GM23338 (cell line): ENCODE measurements at regions not wholly inside any gene's neighbourhood (a gene's known extent, or its start where the extent isn't known, plus 50 kb on each side); places are given as distances from the start of the nearest gene placed in this dataset.

ENCODE experiments used
- ATAC-seq: fragments of 200-7000 bp; cut with Tn5 transposase; 3 replicates; pipeline ENCODE4 v1.9.1; 2020
- DNase-seq: peaks from one replicate; pipeline ENCODE4 v3.0.0-alpha.2; 2015; ENCODE audit warnings: low spot score
- H2AFZ ChIP-seq: fragments of 200-600 bp; sonication (generic); 2 replicates; pipeline ENCODE4 v1.8.0; 2016; ENCODE audit warnings: antibody characterized with exemption, mild to moderate bottlenecking, moderate library complexity
- H3F3A ChIP-seq: fragments of 200-600 bp; sonication (generic); replicated peaks from 2 replicates; pipeline ENCODE4 v1.8.0; 2017; ENCODE audit warnings: antibody characterized with exemption, mixed run types, low read depth
- H3K27ac ChIP-seq: fragments of 200-600 bp; sonication (generic); 2 replicates; pipeline ENCODE4 v1.6.1; 2016; ENCODE audit warnings: low read depth
- H3K27me3 ChIP-seq: fragments of 200-600 bp; sonication (generic); 2 replicates; pipeline ENCODE4 v1.8.0; 2016; ENCODE audit warnings: mild to moderate bottlenecking, mixed run types, moderate library complexity; ENCODE audit not compliant: insufficient read depth
- H3K36me3 ChIP-seq: fragments of 200-600 bp; sonication (generic); 2 replicates; pipeline ENCODE4 v1.8.0; 2016; ENCODE audit warnings: mild to moderate bottlenecking; ENCODE audit not compliant: insufficient read depth
- H3K4me1 ChIP-seq: fragments of 200-600 bp; sonication (generic); 2 replicates; pipeline ENCODE4 v1.8.0; 2016; ENCODE audit warnings: mild to moderate bottlenecking, moderate library complexity; ENCODE audit not compliant: insufficient read depth
- H3K4me2 ChIP-seq: fragments of 200-600 bp; sonication (generic); 2 replicates; pipeline ENCODE4 v1.7.1; 2017; ENCODE audit warnings: mixed run types
- H3K4me3 ChIP-seq: fragments of 200-600 bp; sonication (generic); 2 replicates; pipeline ENCODE4 v1.6.1; 2016; ENCODE audit warnings: mixed run types
- H3K79me2 ChIP-seq: fragments of 200-600 bp; sonication (generic); replicated peaks from 2 replicates; pipeline ENCODE4 v1.8.0; 2017; ENCODE audit warnings: mild to moderate bottlenecking; ENCODE audit not compliant: insufficient read depth
- H3K9me2 ChIP-seq: fragments of 200-600 bp; sonication (generic); 2 replicates; pipeline ENCODE4 v1.8.0; 2017; ENCODE audit not compliant: insufficient read depth
- H4K20me1 ChIP-seq: fragments of 200-600 bp; sonication (generic); replicated peaks from 2 replicates; pipeline ENCODE4 v1.8.0; 2017; ENCODE audit warnings: mild to moderate bottlenecking; ENCODE audit not compliant: insufficient read depth
- H3K27ac Mint-ChIP-seq: 2 replicates; pipeline ENCODE4 v1.8.0; 2020; ENCODE audit warnings: inconsistent platforms, mild to moderate bottlenecking, moderate library complexity, mixed read lengths
- H3K27me3 Mint-ChIP-seq: 3 replicates; pipeline ENCODE4 v1.8.0; 2022; ENCODE audit warnings: low read depth, mild to moderate bottlenecking, moderate library complexity, mixed read lengths, inconsistent platforms; ENCODE audit not compliant: insufficient read depth, poor library complexity
- H3K36me3 Mint-ChIP-seq: 3 replicates; pipeline ENCODE4 v1.8.0; 2021; ENCODE audit warnings: low read depth, mild to moderate bottlenecking, inconsistent platforms, moderate library complexity, mixed read lengths
- H3K4me1 Mint-ChIP-seq: 3 replicates; pipeline ENCODE4 v1.8.0; 2020; ENCODE audit warnings: mild to moderate bottlenecking, inconsistent platforms, mixed read lengths
- H3K4me3 Mint-ChIP-seq: 3 replicates; pipeline ENCODE4 v1.8.0; 2021; ENCODE audit warnings: moderate library complexity, mild to moderate bottlenecking, inconsistent platforms, mixed read lengths
- H3K9me3 Mint-ChIP-seq: 3 replicates; pipeline ENCODE4 v1.8.0; 2020; ENCODE audit warnings: moderate library complexity, mild to moderate bottlenecking, inconsistent platforms, mixed read lengths
- CREB1 ChIP-seq: fragments of 250-450 bp; sonication (Bioruptor Pico); IDR thresholded peaks from 2 replicates; pipeline ENCODE4 v1.5.0; 2020; ENCODE audit warnings: low read depth, mild to moderate bottlenecking, moderate library complexity
- CTCF ChIP-seq, 2 experiments: fragments of 200-600 bp in 1 of 2; sonication (generic) in 1 of 2; conservative IDR thresholded peaks; 2 replicates each; pipeline versions ENCODE4 v1.5.1 to v1.6.1; 2016 to 2017; ENCODE audit warnings: antibody characterized with exemption in 2 of 2, low read depth in 2 of 2, mild to moderate bottlenecking in 2 of 2, moderate library complexity in 1 of 2
- ETS1 ChIP-seq: IDR thresholded peaks from 2 replicates; pipeline ENCODE4 v1.6.1; 2016; ENCODE audit warnings: antibody characterized with exemption
- EZH2 ChIP-seq: fragments of 200-600 bp; sonication (generic); IDR thresholded peaks from one replicate; pipeline ENCODE4 v1.8.0; 2017; ENCODE audit warnings: antibody characterized with exemption, mild to moderate bottlenecking, low read depth; ENCODE audit not compliant: unreplicated experiment
- EZH2phosphoT487 ChIP-seq: fragments of 200-600 bp; sonication (generic); IDR thresholded peaks from one replicate; pipeline ENCODE4 v1.8.1; 2018; ENCODE audit warnings: antibody characterized with exemption; ENCODE audit not compliant: unreplicated experiment
- JUNB ChIP-seq: IDR thresholded peaks from one replicate; pipeline ENCODE4 v1.6.1; 2016; ENCODE audit warnings: antibody characterized with exemption; ENCODE audit not compliant: unreplicated experiment
- NANOG ChIP-seq: IDR thresholded peaks from 2 replicates; pipeline ENCODE4 v1.6.1; 2016; ENCODE audit warnings: antibody characterized with exemption, borderline replicate concordance
- POLR2AphosphoS5 ChIP-seq: IDR thresholded peaks from 2 replicates; pipeline ENCODE4 v1.6.1; 2016; ENCODE audit warnings: antibody characterized with exemption, low read depth
- REST ChIP-seq: IDR thresholded peaks from one replicate; pipeline ENCODE4 v1.6.1; 2018; ENCODE audit warnings: antibody characterized with exemption; ENCODE audit not compliant: unreplicated experiment
- STAT1 ChIP-seq: IDR thresholded peaks from one replicate; pipeline ENCODE4 v1.6.1; 2016; ENCODE audit warnings: antibody characterized with exemption; ENCODE audit not compliant: unreplicated experiment
- ZNF114 ChIP-seq: fragments of 250-450 bp; sonication (Bioruptor Pico); IDR thresholded peaks from 2 replicates; pipeline ENCODE4 v1.5.0; 2020; ENCODE audit warnings: mild to moderate bottlenecking, moderate library complexity
- ZNF331 ChIP-seq: fragments of 250-450 bp; sonication (Bioruptor Pico); IDR thresholded peaks from 2 replicates; pipeline ENCODE4 v1.5.0; 2020; ENCODE audit warnings: low read depth, mild to moderate bottlenecking, moderate library complexity
- TF ChIP-seq, protein P1 (sequence below): fragments of 250-450 bp; sonication (Bioruptor Pico); IDR thresholded peaks from 2 replicates; pipeline ENCODE4 v1.5.0; 2020; ENCODE audit warnings: mild to moderate bottlenecking, moderate library complexity

DNA sequence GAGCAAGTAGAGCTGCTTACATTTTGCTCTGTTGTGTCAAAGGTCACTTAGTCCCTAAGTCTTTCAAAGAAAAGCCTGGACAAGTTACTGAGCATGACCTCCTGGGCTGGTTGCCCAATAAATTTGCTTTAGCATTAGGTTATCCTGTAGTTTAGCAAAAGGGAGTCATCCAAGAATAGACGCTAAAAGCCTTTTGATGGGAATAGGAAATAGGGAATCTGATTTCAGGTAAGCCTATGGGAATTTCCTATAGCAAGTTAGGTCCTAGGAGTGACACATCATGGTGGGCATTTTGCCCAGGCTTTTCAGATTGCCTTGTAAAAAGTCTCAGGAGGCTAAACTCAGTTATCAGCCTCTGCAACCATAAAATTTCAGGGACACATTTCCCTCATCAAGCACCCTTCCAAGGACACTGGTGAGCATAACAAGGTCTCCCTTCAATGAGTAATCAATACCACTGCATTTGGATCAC is 67.6 kb upstream of the RANBP3L start:
- Histone ChIP-seq H4K20me1 (no peaks in the 10 kb centered on the region), H2AFZ (0 out of 2 replicates have a peak overlapping the region, but pooled peaks have one; percentile 18), H3K4me3 (no peak overlapping the region), H3K4me2 (no peak overlapping the region), H3K36me3 (no peaks in the 10 kb centered on the region), H3K4me1 (no peaks in the 10 kb centered on the region), H3K27ac (no peak overlapping the region), H3K79me2 (no peaks in the 10 kb centered on the region), H3F3A (no peaks in the 10 kb centered on the region), H3K9me2 (no peaks in the 10 kb centered on the region), H3K27me3 (no peaks in the 10 kb centered on the region)
- H3K9me3 Mint-ChIP-seq = no peaks in the 10 kb centered on the region
- no peak for DNase-seq
- no peaks in the 10 kb centered on the region for H3K36me3 Mint-ChIP-seq
- H3K27ac Mint-ChIP-seq = no peak overlapping the region
- no peak for TF ChIP-seq ETS1
- no peak for TF ChIP-seq NANOG
- no peak for TF ChIP-seq STAT1
- TF ChIP-seq CREB1 (CRISPR knock-in tag) = no peak
- TF ChIP-seq POLR2AphosphoS5 = no peak
- TF ChIP-seq ZNF331 (CRISPR knock-in tag) = no peak
- TF ChIP-seq EZH2 = no peak
- TF ChIP-seq, protein P1, sequence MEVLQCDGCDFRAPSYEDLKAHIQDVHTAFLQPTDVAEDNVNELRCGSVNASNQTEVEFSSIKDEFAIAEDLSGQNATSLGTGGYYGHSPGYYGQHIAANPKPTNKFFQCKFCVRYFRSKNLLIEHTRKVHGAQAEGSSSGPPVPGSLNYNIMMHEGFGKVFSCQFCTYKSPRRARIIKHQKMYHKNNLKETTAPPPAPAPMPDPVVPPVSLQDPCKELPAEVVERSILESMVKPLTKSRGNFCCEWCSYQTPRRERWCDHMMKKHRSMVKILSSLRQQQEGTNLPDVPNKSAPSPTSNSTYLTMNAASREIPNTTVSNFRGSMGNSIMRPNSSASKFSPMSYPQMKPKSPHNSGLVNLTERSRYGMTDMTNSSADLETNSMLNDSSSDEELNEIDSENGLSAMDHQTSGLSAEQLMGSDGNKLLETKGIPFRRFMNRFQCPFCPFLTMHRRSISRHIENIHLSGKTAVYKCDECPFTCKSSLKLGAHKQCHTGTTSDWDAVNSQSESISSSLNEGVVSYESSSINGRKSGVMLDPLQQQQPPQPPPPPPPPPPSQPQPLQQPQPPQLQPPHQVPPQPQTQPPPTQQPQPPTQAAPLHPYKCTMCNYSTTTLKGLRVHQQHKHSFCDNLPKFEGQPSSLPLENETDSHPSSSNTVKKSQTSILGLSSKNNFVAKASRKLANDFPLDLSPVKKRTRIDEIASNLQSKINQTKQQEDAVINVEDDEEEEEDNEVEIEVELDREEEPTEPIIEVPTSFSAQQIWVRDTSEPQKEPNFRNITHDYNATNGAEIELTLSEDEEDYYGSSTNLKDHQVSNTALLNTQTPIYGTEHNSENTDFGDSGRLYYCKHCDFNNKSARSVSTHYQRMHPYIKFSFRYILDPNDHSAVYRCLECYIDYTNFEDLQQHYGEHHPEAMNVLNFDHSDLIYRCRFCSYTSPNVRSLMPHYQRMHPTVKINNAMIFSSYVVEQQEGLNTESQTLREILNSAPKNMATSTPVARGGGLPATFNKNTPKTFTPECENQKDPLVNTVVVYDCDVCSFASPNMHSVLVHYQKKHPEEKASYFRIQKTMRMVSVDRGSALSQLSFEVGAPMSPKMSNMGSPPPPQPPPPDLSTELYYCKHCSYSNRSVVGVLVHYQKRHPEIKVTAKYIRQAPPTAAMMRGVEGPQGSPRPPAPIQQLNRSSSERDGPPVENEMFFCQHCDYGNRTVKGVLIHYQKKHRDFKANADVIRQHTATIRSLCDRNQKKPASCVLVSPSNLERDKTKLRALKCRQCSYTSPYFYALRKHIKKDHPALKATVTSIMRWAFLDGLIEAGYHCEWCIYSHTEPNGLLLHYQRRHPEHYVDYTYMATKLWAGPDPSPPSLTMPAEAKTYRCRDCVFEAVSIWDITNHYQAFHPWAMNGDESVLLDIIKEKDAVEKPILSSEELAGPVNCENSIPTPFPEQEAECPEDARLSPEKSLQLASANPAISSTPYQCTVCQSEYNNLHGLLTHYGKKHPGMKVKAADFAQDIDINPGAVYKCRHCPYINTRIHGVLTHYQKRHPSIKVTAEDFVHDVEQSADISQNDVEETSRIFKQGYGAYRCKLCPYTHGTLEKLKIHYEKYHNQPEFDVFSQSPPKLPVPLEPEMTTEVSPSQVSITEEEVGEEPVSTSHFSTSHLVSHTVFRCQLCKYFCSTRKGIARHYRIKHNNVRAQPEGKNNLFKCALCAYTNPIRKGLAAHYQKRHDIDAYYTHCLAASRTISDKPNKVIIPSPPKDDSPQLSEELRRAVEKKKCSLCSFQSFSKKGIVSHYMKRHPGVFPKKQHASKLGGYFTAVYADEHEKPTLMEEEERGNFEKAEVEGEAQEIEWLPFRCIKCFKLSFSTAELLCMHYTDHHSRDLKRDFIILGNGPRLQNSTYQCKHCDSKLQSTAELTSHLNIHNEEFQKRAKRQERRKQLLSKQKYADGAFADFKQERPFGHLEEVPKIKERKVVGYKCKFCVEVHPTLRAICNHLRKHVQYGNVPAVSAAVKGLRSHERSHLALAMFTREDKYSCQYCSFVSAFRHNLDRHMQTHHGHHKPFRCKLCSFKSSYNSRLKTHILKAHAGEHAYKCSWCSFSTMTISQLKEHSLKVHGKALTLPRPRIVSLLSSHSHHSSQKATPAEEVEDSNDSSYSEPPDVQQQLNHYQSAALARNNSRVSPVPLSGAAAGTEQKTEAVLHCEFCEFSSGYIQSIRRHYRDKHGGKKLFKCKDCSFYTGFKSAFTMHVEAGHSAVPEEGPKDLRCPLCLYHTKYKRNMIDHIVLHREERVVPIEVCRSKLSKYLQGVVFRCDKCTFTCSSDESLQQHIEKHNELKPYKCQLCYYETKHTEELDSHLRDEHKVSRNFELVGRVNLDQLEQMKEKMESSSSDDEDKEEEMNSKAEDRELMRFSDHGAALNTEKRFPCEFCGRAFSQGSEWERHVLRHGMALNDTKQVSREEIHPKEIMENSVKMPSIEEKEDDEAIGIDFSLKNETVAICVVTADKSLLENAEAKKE (CRISPR knock-in tag) = no peak
- no peak for TF ChIP-seq REST
- TF ChIP-seq EZH2phosphoT487 = no peak
- TF ChIP-seq CTCF (conservative IDR thresholded peaks at IDR 0.05; ENCODE audit: low read depth in 2 of 2) = no peak
- no peak for TF ChIP-seq JUNB
- TF ChIP-seq ZNF114 (CRISPR knock-in tag) = no peak
- no peaks in the 10 kb centered on the region for H3K27me3 Mint-ChIP-seq
- H3K4me3 Mint-ChIP-seq = no peak overlapping the region
- no peaks in the 10 kb centered on the region for H3K4me1 Mint-ChIP-seq
- no peak for ATAC-seq
